Stimulated activated naive CD4-positive, alpha-beta T cell treated with Interleukin-2 at 50 U/mL for 16 hours (primary cell): ENCODE measurements at regions not wholly inside any gene's neighbourhood (a gene's known extent, or its start where the extent isn't known, plus 50 kb on each side); places are given as distances from the start of the nearest gene placed in this dataset.

Source experiments
- DNase-seq: peaks from one replicate; lab custom pipeline; 2025; lab: John Stamatoyannopoulos, UW

DNA sequence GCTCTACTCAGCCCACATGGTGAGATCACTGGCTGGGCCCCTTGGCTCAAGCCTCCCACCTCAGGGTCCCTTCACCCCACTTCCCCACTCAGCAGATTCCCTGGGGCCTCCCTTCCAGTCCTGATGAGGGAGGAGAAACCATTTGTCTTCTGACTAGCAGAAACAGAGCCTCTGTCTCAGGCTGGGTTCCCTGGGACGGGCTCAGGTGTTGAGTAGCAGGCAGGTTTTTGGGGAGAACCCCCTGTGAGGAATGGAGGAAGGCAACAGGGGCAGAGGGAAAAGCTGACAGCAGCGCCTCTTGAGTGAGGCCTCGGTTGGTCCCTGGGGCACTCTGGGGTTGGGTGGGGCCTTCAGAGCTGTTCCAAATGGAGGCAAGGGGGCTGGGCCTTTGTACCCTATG lies 452.2 kb downstream of the TSHZ3 start:
- DNase-seq = no peak

DNA sequence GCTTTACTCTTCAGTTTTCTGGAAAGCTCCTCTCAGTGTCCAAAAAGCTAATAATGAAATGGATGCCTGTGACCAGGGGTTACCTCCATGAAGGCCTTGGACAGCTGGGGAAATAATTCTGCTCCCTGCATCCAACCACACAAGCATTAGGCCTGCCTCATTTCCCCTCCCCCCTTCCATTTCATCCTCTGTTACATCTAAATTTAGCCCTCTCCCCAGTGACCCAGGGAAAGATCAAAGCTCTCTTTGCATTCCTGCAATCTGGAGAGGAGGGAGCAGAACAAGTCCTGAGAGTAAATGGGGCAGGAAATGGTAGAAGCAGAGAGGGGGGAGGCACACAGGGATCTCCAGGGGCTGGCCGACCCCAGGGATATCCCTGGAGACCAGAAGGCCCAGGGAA lies 452.7 kb downstream of the TSHZ3 start:
- DNase-seq = no peak

DNA sequence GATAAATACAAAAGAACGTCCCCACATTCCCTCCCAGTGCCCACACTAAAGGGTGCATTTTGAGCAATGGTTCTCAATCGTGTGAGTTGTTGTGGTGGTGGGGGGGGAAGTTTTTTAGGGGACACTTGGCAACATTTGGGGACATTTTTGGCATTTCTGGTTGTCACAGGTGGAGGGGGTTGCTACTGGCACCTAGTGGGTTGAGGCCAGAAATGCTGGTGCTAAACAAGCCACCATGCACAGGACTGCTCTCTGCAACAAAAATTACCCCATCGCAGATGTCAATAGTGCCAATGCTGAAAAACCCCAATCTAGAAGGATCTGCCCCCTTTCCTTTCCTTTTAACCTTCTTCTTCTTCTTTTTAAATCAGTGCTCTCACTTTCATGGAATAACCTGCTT lies 453.3 kb downstream of the TSHZ3 start:
- no peak for DNase-seq

DNA sequence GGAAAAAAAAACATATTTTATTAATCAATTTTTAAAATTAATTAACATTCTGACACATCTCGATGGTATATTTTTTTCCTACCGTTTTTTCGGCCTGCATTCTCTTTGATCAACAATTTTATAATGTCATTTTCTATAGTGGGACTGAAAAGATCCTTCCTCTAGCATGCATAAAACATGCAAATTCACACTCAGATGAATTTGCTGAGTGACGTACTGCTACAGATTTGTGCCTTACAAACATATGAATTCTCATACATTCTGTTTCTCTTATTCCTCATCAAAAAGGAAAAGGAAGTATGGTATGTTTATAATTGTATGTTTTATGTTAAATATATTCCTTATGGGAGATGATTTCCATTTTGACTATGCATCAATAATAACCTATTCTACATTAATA lies 458.2 kb downstream of the TSHZ3 start:
- DNase-seq = no peak

DNA sequence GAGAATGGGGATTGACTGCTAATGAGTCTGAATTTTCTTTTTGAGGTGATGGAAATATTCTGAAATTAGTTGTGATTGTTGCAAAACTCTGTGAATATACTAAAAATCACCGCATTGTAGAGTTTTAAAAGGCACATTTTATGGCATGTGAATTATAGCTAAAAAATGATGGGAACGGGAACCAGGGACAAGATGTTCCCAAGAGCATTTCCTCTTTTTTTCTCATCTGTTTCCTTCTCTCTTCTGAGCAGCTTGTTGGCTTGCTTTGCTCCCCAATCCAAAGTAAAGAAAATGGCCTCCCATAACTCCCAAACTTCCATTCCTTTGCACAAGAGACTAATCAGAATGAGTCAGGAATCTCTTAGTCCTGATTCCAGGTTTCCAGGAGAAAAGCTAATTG lies 459.2 kb downstream of the TSHZ3 start:
- DNase-seq = no peak

DNA sequence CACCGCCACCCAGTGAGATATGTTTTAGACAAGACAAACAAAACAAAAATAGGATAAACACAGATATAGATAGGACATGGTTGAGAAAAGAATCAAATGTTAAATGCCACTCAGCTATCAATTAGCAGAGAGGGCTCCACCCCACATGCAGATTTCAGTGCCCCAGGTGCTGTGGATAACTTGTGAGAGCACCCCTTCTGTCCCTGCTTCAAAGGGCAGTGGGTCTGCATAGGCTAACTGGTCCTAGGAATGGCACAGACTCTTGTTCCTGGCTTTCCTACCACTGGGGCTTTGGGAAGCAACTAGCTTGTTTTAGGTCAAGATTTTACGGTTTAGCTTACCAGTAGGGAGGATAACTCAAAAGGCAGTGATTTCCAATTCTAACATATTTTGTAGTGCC lies 460.3 kb downstream of the TSHZ3 start:
- no peak for DNase-seq

DNA sequence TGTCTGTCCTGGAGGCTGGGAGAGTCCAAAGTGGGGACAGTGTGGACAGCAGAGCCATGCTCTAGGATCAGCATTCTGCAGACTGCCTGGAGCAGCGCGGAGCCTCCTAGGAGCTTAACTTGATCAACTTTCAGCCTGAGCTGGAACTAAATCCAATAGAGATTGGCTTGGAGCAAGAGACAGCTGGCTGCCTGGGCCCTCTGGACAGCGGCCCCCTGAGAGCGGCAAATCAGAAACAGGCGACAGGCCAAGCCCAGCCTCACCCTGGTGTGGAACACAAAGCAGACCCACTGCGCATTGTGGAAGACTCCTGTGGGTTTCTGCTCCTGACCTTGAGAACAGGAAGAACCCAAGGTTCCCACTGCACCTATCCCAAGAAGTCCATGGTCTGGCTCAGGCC lies 462.2 kb downstream of the TSHZ3 start:
- no peak for DNase-seq

DNA sequence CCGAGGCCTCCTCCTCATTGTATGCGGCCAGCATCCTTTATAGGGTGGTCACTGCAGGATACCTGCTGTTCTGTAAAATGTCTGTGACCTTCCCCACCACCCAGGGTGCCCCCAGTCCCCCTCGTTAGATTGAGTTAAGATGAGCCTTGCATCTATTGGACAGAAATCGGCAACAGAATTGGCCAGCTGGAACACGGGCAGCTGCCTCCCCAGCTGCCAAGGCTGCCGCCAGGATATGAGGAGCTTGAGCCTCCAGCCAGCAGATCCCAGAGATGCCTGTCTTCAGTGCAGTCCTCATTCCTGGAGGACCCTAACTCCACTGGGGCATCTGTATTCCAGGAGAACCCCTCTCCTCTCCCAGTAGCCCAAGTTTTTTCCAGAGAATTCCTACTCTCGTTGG lies 463.0 kb downstream of the TSHZ3 start:
- DNase-seq = no peak

DNA sequence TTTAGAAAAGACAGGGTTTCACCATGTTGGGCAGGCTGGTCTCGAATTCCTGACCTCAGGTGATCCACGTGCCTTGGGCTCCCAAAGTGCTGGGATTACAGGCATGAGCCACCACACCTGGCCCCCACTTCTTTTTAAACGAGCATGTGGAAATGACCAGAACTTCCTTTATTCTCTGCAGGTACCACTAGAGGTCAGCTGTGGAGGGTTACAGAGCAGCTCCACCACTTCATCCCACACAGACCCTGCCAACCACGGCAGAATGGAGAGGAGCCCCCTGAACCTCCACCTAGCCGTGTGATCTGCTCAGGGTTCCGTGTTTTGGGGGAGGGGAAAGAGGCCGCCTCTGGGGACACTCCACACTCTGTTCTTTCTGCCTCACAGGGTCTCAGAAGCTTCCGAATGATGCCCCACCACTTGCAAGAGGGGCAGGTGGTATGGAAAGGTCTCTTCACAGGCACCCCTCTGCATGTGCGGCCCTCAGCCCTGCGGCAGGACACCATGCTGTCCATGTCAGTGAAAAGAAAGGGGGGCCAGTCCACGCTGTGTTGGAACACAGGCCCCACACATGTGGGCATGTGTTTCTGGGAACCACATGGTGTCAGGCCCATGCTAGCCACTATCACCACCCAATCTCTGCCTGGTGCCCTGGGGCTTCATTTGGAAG lies 465.0 kb downstream of the TSHZ3 start:
- no peak for DNase-seq

DNA sequence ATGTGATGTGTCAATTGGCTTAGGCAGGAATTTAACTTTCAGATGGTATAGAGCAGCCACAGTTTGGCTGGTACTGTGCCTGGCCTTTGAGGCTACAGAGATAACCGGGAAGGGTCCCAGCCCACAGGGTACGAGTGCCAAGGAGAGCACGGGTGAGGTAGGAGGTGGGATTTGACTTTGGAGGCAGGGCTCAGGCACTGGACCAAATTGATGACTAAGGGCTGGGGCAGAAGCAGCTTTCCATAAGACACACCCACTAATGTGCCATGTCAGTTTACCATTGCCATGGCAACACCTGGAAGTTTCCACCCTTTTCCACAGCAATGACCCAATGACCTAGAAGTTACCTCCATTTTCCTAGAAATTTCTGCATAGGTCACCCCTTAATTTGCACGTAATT lies 466.2 kb downstream of the TSHZ3 start:
- DNase-seq = no peak

DNA sequence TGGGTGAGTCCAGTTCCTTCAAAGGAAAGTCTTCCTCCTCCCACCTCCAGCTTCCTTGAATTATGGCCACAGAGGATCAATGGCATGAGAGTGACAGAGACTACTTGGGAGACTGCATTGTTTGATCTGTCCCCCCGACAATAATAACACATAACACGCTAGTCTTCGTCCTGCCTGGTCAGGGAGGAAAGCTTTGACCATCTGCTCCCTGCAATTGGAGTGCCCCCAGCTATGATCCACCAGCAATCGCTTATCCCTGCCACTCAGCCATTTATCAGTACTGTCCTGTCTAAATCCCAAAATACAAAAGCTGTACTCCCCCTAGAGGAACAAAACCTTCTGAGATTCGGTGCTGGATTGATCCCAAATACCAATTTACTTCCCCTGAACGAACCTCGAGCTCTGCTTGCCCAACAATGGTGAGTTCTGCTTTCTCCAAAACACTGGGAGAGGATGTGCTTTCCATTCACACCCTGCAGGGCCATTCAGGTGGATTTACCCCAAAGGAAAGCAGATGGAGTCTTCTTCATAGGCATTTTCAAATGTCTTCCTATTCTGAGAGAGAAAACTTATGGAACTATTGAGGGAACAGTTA lies 466.7 kb downstream of the TSHZ3 start:
- DNase-seq = no peak

DNA sequence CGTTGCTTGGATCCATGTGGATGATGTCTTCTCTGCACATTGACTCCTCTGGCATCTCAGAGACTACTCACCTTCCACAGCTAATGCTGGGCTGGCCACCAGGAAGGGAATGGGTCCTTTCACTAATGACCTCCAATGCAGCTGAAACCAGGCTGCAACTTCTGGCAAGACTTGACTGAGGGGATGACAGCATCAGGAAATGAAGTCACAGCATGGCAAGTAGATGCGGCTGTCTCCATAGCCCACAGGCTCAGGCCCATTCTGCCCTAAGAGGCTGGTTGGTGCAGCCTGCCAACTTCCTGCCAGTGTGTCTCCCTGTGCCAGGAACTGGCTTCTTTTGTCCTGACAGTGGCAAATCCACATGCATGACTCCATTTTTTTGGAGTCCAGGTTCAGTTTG lies 467.3 kb downstream of the TSHZ3 start:
- no peak for DNase-seq

DNA sequence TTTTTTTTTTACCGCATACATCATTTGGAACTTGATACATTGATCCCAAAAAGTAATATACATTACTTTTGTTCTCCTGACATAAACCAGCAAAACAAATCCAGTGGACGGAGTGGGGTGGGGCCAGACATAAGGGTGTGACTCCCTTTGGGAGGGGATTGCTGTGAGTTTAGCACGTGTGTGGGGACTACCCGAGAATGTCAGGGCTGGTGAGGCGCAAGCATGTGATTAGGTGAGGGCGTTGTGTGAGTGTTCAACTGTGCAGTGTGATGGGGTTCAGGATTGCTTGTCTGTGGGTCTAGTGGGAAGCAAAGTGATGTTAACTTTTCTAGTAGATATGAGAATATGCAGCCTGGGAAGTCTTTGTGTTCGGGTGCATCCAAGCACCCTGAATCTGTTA lies 468.0 kb downstream of the TSHZ3 start:
- no peak for DNase-seq

DNA sequence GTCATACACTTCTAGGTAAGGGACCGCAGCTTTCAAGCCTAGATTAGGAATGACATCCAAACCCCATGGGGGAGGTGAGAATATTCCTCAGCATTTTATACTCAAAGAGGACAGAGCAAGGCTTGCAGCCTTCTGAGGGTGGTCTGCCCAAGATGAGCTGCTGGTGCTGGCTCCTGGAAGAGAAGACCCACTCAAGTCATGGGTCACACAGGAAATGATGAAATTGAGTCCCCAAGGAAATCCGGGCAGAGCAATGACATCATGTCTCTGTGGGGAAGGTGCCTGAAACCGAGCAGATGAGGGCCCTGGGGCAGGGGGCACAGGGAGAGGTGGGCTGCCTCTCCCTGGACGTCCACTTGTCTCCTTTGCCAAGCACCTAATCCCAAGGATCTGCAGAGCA lies 468.7 kb downstream of the TSHZ3 start:
- no peak for DNase-seq

DNA sequence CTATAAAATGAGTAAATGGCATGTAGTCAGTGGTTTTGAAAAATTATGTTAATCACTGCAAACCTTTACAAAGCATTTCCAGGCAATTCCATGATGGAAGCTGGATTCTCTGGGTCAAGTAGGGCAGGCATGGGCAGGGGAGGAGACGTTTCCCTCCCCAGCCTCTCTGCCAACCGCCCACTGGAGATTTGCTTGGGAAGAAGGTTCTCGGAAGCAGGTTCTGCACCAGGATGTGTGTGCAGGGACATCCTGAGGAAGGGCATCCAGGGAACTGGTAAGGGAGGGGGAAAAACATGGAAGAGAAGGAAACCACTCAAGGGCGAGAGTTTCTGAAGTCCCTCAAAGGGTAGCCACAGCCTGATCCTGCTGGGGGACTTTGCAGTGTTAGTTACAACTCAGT lies 469.1 kb downstream of the TSHZ3 start:
- DNase-seq = no peak

DNA sequence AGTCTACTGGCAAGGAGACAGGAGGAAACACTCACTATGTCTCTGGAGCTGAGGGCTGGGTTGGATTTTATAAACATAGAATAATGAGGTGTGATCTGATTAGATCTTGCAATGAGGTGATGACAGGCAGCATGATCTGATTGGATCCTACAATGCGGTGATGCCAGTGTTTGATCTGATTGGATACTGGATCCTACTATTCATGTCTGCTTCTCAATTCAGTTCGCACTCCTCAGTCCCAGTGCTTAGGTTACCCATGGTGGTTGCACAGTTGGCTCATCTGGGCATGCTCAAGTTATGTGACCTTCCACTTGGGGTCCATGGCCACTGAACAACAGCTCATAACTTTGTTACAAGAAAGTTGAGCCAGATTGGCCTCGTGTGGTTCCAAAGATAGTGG lies 469.5 kb downstream of the TSHZ3 start:
- DNase-seq = no peak

DNA sequence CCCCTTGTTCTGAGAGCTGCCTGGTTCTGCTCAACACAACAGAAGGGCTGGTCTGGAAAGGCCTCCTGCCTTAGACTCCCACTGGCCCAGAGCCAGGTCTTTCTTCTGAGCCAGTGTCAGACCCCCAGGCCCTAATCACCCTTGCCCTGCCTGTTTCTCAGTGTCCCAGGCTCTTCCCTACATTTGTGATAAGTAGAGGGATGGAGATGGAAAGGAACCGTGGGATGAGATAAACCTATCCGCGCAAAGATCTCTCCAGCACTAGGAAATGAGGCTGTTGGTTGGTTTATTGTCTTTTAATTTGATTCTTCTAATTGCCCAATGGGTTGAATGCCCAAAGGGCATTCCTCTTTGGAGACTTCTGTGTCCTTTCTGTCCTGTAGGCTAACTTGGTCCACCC lies 470.0 kb downstream of the TSHZ3 start:
- DNase-seq = no peak

DNA sequence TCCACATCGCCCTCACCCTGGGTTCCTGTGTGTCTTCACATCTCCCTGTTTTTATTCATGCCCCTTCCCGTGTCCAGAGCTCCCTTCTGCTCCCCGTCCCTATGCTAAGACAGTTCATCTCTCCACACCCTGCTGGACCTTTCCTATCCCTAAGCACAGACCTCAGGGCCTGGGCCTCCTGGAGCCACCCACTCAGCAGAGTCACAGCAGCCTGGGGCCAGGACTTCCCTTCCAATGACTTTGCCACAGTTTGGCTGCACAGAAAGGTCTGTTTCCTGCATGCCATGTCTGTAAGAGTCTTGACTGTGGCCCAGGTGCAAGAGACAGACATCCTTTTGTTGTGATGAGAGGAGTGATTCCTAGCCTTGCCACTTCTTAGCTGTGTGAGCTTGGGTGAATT lies 470.7 kb downstream of the TSHZ3 start:
- no peak for DNase-seq

DNA sequence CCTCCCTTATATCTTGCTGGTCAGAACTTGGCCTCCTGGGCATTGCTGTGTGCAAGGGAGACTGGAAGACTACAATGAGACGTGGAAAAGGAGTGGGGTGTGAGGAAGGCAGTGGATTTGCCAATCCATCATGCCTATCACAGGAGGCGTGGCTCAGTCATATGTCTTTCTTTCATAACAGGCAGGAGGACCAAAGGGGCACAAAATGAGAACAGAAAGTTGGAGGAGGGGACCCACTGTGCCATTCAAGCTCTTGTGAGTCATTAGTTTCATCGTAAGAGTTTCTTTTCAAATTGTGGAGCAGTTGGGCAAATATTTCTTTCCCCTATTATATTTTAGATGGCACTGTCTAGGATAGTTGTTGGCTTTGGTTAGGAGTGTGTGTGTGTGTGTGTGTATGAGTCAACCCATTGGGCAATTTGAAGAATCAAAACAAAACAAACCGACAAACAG lies 471.5 kb downstream of the TSHZ3 start:
- DNase-seq = no peak

DNA sequence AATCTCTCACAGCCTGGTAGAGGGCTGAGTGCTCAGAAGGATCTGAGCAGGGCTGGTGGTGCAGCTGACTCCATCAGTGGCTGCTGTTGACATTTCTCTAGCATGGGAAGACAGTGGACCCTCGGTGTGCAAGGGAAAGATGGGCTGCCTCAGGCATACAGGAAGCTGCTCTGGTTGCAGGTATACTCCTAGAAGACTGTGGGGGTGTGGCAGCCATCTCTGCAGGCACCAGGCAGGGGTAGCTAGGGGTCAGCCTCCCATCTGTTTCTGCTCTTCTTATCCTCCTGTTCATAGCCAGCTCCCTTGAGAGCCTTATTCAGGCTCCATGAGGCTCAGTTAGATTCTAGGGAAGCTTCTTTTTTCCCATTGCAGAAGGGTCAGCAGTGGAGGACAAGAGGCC lies 475.5 kb downstream of the TSHZ3 start:
- no peak for DNase-seq

DNA sequence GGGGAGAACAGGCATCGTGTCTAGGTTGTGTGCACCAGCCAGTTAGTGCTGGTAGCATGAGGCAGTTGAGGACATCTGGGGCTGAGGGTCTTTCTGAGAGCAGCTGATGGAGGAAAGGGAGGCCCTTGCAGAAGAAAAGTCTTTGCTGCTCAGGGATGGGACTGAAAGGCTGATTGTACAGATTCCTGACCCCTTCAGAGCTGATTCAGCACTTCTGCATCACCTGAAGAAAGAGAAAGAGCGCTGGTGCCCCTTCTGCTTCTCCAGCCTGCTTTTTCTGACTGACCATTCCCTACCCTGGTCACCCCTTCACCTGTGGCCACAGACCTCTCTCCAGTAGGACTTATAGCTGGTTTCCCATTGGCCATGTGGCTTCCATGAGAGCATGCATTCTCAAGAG lies 476.2 kb downstream of the TSHZ3 start:
- DNase-seq = no peak

DNA sequence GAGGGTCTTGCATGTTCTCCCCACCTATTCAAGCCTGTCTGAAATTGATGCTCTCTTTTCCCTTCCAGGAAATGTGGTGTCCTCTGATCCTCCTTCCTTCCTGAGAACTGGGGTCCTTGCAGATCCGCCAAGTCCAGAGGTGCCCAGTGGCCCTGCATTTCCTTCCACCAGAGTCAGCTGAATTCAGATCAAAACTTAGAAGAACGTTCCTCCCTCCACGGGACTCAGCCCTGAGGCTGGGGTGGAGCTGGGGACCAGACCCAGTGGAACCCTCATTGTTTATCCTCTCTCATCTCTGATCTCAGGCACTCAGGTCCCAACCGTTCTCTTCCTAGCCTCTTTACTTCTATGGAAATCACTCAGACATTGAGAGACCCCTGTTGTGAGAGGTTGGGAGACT lies 477.3 kb downstream of the TSHZ3 start:
- DNase-seq = no peak

DNA sequence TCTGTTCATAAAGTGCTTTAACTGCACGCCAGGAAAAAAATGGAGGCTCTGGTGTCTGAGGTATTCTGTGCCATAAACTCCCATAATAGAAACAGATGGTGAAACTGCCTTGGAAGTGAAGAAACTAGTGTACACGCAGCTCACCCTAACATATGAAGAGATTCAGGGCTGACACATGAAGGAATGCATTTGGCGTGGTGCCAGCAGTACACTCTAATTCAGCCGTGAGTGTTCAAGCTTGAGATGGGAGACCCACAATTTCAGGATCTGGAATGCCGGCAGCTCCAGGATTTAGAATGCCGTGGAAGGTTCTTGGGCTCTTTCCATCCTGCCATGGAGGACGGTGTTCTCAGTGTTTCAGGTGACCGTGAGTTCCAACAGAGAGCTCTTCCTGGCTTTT lies 478.4 kb downstream of the TSHZ3 start:
- DNase-seq = no peak

DNA sequence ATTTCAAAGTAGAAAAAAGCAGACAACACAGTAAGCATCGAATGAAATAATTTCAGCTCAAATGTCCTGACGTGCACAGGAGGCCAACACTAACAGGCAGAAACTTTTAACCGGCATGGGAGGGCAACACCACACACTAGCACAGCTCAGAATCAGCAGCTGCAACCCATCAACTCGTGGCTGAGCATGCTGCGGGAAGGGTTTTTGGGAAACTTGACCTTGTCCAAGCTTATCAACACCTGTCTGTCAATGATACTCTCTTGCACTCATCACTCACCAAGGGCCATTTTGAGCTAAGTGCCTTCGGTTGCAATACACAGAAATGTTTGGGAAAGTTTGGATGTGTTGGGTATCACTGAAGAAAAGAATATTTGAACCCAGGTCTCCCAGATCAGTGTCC lies 483.7 kb downstream of the TSHZ3 start:
- no peak for DNase-seq
